Lung (tissue), 11 donors: ENCODE measurements at regions not wholly inside any gene's neighbourhood (a gene's known extent, or its start where the extent isn't known, plus 50 kb on each side); places are given as distances from the start of the nearest gene placed in this dataset.

Source experiments
- ATAC-seq: fragments of 200-7000 bp; cut with Tn5 transposase; one replicate; pipeline ENCODE4 v1.9.1; 2020; ENCODE audit warnings: moderate number of reproducible peaks; ENCODE audit not compliant: insufficient read depth, low FRiP score
- DNase-seq, 3 donors: peaks; one replicate each; pipeline ENCODE4 v3.0.0-alpha.2; 2013 to 2017
- H3K27ac ChIP-seq, 2 donors: one replicate each; pipeline ENCODE4 v1.5.1; 2013; ENCODE audit warnings: mild to moderate bottlenecking in 2 of 2, moderate library complexity in 2 of 2, control low read depth in 1 of 2, inconsistent platforms in 1 of 2, low read depth in 1 of 2, low read length in 1 of 2
- H3K27me3 ChIP-seq, 3 donors: one replicate each; pipeline ENCODE4 v1.5.1; 2013; ENCODE audit warnings: low read length in 2 of 3; ENCODE audit not compliant: control insufficient read depth in 3 of 3, insufficient read depth in 3 of 3
- H3K36me3 ChIP-seq, 4 donors: one replicate each; pipeline ENCODE4 v1.5.1; 2013; ENCODE audit warnings: low read length in 4 of 4, mild to moderate bottlenecking in 1 of 4, moderate library complexity in 1 of 4; ENCODE audit not compliant: control insufficient read depth in 4 of 4, insufficient read depth in 4 of 4
- H3K4me1 ChIP-seq, 5 donors: one replicate each; pipeline ENCODE4 v1.5.1; 2013; ENCODE audit warnings: low read length in 5 of 5, mild to moderate bottlenecking in 2 of 5, moderate library complexity in 1 of 5; ENCODE audit not compliant: control insufficient read depth in 5 of 5, insufficient read depth in 5 of 5
- H3K4me3 ChIP-seq: one replicate; pipeline ENCODE4 v1.5.1; 2013; ENCODE audit warnings: mild to moderate bottlenecking, control low read depth, moderate library complexity
- H3K9ac ChIP-seq, 2 donors: one replicate each; pipeline ENCODE4 v1.5.1; 2013; ENCODE audit warnings: low read length in 2 of 2, control low read depth in 1 of 2; ENCODE audit not compliant: insufficient read depth in 1 of 2
- H3K9me3 ChIP-seq, 4 donors: one replicate each; pipeline ENCODE4 v1.5.1; 2013; ENCODE audit warnings: low read length in 3 of 4, mild to moderate bottlenecking in 1 of 4, moderate library complexity in 1 of 4; ENCODE audit not compliant: control insufficient read depth in 4 of 4, insufficient read depth in 3 of 4
- CTCF ChIP-seq: IDR thresholded peaks from 2 replicates; pipeline ENCODE4 v1.5.1; 2012; ENCODE audit warnings: mild to moderate bottlenecking; ENCODE audit errors: control extremely low read depth, extremely low read depth
- WGBS, 2 donors: extraction: QIAGEN DNeasy Blood & Tissue Kit; methylation state at CpG; one replicate each; pipeline ENCODE4 v1.1.7; 2013; 5-methylcytosine and 5-hydroxymethylcytosine counted together
- donor health status: control.
- donor health status: control.
- donor health status: Bipolar disorder and iron deficiency.
- donor health status: healthy.
- donor health status: DM: yes; HTN: yes; CAD: no.

- H3K9ac ChIP-seq = no peak overlapping the region
- no peak for TF ChIP-seq CTCF
- H3K4me3 ChIP-seq = no peak overlapping the region
- H3K36me3 ChIP-seq = no peaks in the 10 kb centered on the region
- no peaks in the 10 kb centered on the region for H3K27me3 ChIP-seq
- no peak overlapping the region for H3K27ac ChIP-seq
- H3K4me1 ChIP-seq = no peaks in the 10 kb centered on the region
- no peak for ATAC-seq
- no peaks in the 10 kb centered on the region for H3K9me3 ChIP-seq
- DNase-seq = no peak
Observed at GRCh38 chr2:183292028-183292427, 167.8 kb downstream of the NUP35 start.

- DNase-seq (no peak), ATAC-seq (no peak)
- 83 to 90% methylated on average over 1 of the region's 1 CpG for WGBS, 2 donors
- Histone ChIP-seq H3K4me3 (no peak overlapping the region), H3K4me1 (no peaks in the 10 kb centered on the region), H3K36me3 (no peaks in the 10 kb centered on the region), H3K27ac (no peak overlapping the region), H3K9ac (no peak overlapping the region), H3K9me3 (no peaks in the 10 kb centered on the region), H3K27me3 (no peaks in the 10 kb centered on the region)
- no peak for TF ChIP-seq CTCF
Observed at GRCh38 chr2:183339311-183339710, 215.1 kb downstream of the NUP35 start.

- no peak for DNase-seq
- TF ChIP-seq CTCF = no peak
- Histone ChIP-seq H3K27me3 (no peaks in the 10 kb centered on the region), H3K9me3 (no peaks in the 10 kb centered on the region), H3K36me3 (no peaks in the 10 kb centered on the region), H3K4me1 (peaks cover 0 to 3% (median 0%) of the 10 kb centered on the region in 5 donors), H3K4me3 (no peak overlapping the region), H3K27ac (no peak overlapping the region), H3K9ac (no peak overlapping the region)
- no peak for ATAC-seq
- 64 to 66% methylated on average over 1 of the region's 1 CpG for WGBS, 2 donors
Observed at GRCh38 chr2:183341057-183341456, 216.8 kb downstream of the NUP35 start.

GRCh38 chr2:183347969-183348368, 223.7 kb downstream of the NUP35 start:
- ATAC-seq (no peak), DNase-seq (no peak)
- peaks cover 0 to 2% (median 0%) of the 10 kb centered on the region in 4 donors for H3K9me3 ChIP-seq
- H3K9ac ChIP-seq = no peak overlapping the region
- no peaks in the 10 kb centered on the region for H3K36me3 ChIP-seq
- WGBS, 2 donors = 79 to 89% methylated on average over 3 of the region's 3 CpGs
- no peak overlapping the region for H3K27ac ChIP-seq
- no peaks in the 10 kb centered on the region for H3K27me3 ChIP-seq
- H3K4me3 ChIP-seq = no peak overlapping the region
- TF ChIP-seq CTCF = no peak
- H3K4me1 ChIP-seq = peaks cover 0 to 3% (median 0%) of the 10 kb centered on the region in 5 donors
